ENCODE measurements at regions not wholly inside any gene's neighbourhood (a gene's known extent, or its start where the extent isn't known, plus 50 kb on each side); places are given as distances from the start of the nearest gene placed in this dataset.
A peak's percentile ranks its signal among the peaks of the same experiment; 100 is the strongest.

GRCh38 chr2:107719141-107719540 is 107.6 kb upstream of the RGPD4 start:
- DNase-seq (ENCODE audit: extremely low read depth in 1 of 4, low spot score in 3 of 4) (no peak), ATAC-seq (peak; percentile 4; the same call in 1 of the 3 replicates), FAIRE-seq (no peak)
- Histone ChIP-seq H3K9me3 (replicated peaks; ENCODE audit: control insufficient read depth, insufficient read depth, low read depth, low read length) (no peaks in the 10 kb centered on the region), H2AFZ (ENCODE audit: low read depth, low read length) (no peak overlapping the region), H3K4me1 (replicated peaks in 1 of 2; ENCODE audit: control insufficient read depth in 2 of 2, insufficient read depth in 2 of 2, low read length in 2 of 2) (peaks cover 0 to 4% of the 10 kb centered on the region in 2 experiments; a peak in 2 of 5 replicates), H3K9ac (ENCODE audit: insufficient read depth in 1 of 2, low read depth in 2 of 2, low read length in 2 of 2) (no peak overlapping the region), H4K20me1 (replicated peaks; ENCODE audit: control insufficient read depth, insufficient read depth, low read length) (peaks cover 29% of the 10 kb centered on the region), H3K4me3 (no peak overlapping the region), H3K27ac (ENCODE audit: extremely low read depth, low read depth, low read length) (no peak overlapping the region), H3K9me1 (ENCODE audit: control insufficient read depth, insufficient read depth, low read length) (no peaks in the 10 kb centered on the region), H3K36me3 (ENCODE audit: control insufficient read depth, insufficient read depth, low read length) (peaks cover 94% of the 10 kb centered on the region), H3K4me2 (ENCODE audit: insufficient read depth, low read length) (no peak overlapping the region), H3K79me2 (ENCODE audit: control insufficient read depth, insufficient read depth, low read length) (peaks cover 95% of the 10 kb centered on the region), H3K27me3 (ENCODE audit: control insufficient read depth in 2 of 2, insufficient read depth in 2 of 2, low read length in 2 of 2) (no peaks in the 10 kb centered on the region)
- in situ Hi-C loops (cut with MboI), result no loop called here
- BruUV-seq (replicated peaks), result no TSS peak
- TF ChIP-seq ZKSCAN3 (CRISPR knock-in tag; IDR thresholded peaks at IDR 0.05) (no peak), DLX4 (CRISPR knock-in tag; IDR thresholded peaks at IDR 0.05) (no peak), SMARCA4 (IDR thresholded peaks at IDR 0.05) (no peak), CSDE1 (IDR thresholded peaks at IDR 0.05) (no peak), TAL1 (IDR thresholded peaks at IDR 0.05) (no peak), GMEB1 (CRISPR knock-in tag; IDR thresholded peaks at IDR 0.05) (no peak), TFE3 (CRISPR knock-in tag; IDR thresholded peaks at IDR 0.05) (no peak), CBX3 (IDR thresholded peaks at IDR 0.05; ENCODE audit: borderline replicate concordance in 1 of 2, low read length in 2 of 2) (no peak), HOMEZ (CRISPR knock-in tag; IDR thresholded peaks at IDR 0.05) (no peak), PHF20 (IDR thresholded peaks at IDR 0.05; ENCODE audit: partially characterized antibody) (no peak), ZNF274 (IDR thresholded peaks at IDR 0.05; ENCODE audit: borderline replicate concordance, low read depth, low read length) (no peak)
- ChIA-PET CTCF (ENCODE audit: low intra/inter-chr PET ratio) (no interaction called here), POLR2A (no interaction called here)
- WGBS (ENCODE audit: insufficient coverage, low coverage, missing lambda C conversion rate), result 58% methylated on average over 3 of the region's 3 CpGs
- intact Hi-C loops (cut with micrococcal nuclease), result no loop called here

All from K562 (cell line).